Colonic mucosa (tissue), 4 donors: ENCODE measurements at regions not wholly inside any gene's neighbourhood (a gene's known extent, or its start where the extent isn't known, plus 50 kb on each side); places are given as distances from the start of the nearest gene placed in this dataset.

Experiments
- DNase-seq: peaks from one replicate; pipeline ENCODE4 v3.0.0-alpha.2; 2020
- H3K27ac ChIP-seq: fragments of 200-600 bp; one replicate; pipeline ENCODE4 v1.8.0; 2021
- H3K27me3 ChIP-seq: fragments of 200-600 bp; one replicate; pipeline ENCODE4 v1.8.0; 2021
- H3K36me3 ChIP-seq: fragments of 200-600 bp; one replicate; pipeline ENCODE4 v1.8.0; 2021
- H3K4me1 ChIP-seq: fragments of 200-600 bp; one replicate; pipeline ENCODE4 v1.8.0; 2021; ENCODE audit warnings: mild to moderate bottlenecking
- H3K4me3 ChIP-seq: fragments of 200-600 bp; one replicate; pipeline ENCODE4 v1.8.0; 2021
- H3K9ac ChIP-seq, 2 donors: one replicate each; pipeline ENCODE4 v1.7.0; 2013; ENCODE audit warnings: control low read depth in 2 of 2, low read depth in 2 of 2, low read length in 2 of 2
- H3K9me3 ChIP-seq: fragments of 200-600 bp; one replicate; pipeline ENCODE4 v1.8.0; 2021
- intact Hi-C: fragments of 100-400 bp; cut with DNase I; formaldehyde crosslinking; loops from one replicate; pipeline ENCODE4 v1.14.1; 2022
- TF ChIP-seq, protein P1 (sequence below): fragments of 200-600 bp; IDR thresholded peaks from one replicate; pipeline ENCODE4 v1.8.0; 2022; ENCODE audit warnings: antibody characterized with exemption, mild to moderate bottlenecking
- donor health status: healthy.
- donor health status: DM: no; HTN: no; CAD: no.
- donor health status: DM: no; HTN: no; CAD: no.

DNA sequence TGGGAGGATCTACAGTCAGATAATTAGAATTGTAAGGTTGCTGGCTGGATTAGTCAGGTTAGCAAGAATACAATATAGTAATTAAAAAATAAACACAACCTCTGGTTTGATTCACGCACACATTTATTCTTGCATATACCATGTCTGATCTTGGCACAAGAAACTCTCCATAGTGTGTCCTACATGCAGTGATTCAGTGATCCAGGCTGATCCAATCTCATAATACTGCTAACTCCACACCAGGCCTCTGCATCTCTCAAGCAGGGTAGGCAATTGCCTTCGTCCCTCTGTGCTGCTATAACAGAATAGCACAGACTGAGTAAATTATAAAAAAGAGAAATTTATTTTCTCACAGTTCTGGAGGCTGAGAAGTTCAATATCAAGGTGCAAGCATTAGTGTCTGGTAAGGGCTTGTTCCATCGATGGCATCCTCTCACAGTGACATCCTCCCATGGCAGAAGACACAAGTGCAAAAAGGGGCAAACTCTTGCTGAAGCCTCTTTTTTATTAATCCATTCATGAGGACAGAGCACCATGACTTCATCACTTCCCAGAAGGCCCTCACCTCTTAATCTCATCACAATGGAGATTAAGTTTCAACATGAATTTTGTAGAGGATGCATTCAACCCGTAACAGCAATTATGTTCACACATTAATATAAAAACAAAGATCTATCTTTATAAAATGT, 741.0 kb upstream of the NCAM2 start:
- H3K27me3 ChIP-seq: no peaks in the 10 kb centered on the region
- intact Hi-C loops: no loop called here
- H3K9me3 ChIP-seq: no peaks in the 10 kb centered on the region
- H3K36me3 ChIP-seq: no peaks in the 10 kb centered on the region
- TF ChIP-seq, protein P1, sequence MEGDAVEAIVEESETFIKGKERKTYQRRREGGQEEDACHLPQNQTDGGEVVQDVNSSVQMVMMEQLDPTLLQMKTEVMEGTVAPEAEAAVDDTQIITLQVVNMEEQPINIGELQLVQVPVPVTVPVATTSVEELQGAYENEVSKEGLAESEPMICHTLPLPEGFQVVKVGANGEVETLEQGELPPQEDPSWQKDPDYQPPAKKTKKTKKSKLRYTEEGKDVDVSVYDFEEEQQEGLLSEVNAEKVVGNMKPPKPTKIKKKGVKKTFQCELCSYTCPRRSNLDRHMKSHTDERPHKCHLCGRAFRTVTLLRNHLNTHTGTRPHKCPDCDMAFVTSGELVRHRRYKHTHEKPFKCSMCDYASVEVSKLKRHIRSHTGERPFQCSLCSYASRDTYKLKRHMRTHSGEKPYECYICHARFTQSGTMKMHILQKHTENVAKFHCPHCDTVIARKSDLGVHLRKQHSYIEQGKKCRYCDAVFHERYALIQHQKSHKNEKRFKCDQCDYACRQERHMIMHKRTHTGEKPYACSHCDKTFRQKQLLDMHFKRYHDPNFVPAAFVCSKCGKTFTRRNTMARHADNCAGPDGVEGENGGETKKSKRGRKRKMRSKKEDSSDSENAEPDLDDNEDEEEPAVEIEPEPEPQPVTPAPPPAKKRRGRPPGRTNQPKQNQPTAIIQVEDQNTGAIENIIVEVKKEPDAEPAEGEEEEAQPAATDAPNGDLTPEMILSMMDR: no peak
- no peaks in the 10 kb centered on the region for H3K4me1 ChIP-seq
- no peak overlapping the region for H3K9ac ChIP-seq
- DNase-seq: no peak
- H3K27ac ChIP-seq: no peak overlapping the region
- no peak overlapping the region for H3K4me3 ChIP-seq

DNA sequence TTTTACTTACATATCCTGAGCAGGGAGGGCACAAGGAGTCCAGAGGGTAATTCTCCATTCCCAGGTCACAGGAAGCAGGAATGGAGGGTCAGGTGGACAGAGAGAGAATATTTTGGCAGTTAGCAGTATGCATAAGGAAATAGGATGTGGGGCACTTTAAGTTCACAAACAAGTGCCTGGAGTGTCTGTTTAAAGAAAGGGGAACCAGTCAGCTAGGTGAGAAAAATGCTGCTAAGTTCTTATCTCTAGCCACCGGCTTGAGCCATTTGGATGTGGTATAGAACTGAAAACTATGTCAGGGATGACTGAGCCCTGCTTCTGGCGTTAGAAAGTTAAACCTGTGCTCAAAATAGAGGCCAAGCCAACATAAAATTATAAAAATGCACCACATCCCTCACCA, 739.7 kb upstream of the NCAM2 start:
- TF ChIP-seq, protein P1: no peak
- H3K27ac ChIP-seq: no peak overlapping the region
- DNase-seq: no peak
- H3K9me3 ChIP-seq: no peaks in the 10 kb centered on the region
- intact Hi-C loops: no loop called here
- no peaks in the 10 kb centered on the region for H3K27me3 ChIP-seq
- H3K4me3 ChIP-seq: no peak overlapping the region
- H3K36me3 ChIP-seq: no peaks in the 10 kb centered on the region
- no peak overlapping the region for H3K9ac ChIP-seq
- no peaks in the 10 kb centered on the region for H3K4me1 ChIP-seq

DNA sequence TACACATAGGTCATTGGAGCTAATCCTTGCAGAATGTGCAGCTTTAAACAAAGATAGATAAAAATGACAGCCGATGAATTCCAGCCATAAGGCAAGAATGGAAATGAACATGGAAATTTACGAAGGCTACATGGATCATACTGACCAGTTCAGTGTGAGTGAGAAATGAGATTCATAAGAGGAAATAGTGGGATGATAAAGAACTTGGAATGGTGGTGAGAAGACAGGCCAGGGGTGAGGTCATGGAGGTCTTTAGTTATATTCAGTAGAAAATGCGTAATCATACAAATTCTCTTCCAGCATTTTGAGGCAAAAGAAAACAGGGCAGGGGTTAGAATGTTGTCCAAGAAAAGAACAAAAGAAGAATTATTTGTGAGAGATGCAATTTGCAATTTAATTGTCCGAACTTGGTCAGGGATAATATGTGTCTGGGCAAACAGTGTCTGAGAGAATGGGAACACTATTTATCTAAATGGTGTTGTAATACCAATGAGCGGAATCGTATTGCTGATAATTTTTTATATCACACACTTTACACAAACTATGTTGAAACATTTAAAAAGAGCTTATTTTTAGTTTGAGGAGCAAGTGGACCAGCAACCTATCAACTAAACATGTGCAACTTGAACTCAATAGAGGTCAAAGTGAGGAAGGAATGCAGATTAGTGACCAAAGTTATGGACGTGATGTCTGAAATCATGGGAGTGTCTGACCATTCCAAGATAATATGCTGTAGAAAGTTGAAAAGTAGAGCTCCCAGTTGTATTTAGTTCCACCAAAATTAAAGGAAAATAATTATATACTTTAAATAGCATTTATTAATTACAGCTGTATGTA, 739.0 kb upstream of the NCAM2 start:
- DNase-seq: no peak
- TF ChIP-seq, protein P1: no peak
- Histone ChIP-seq H3K36me3 (no peaks in the 10 kb centered on the region), H3K27ac (no peak overlapping the region), H3K9me3 (no peaks in the 10 kb centered on the region), H3K4me1 (no peaks in the 10 kb centered on the region), H3K27me3 (no peaks in the 10 kb centered on the region), H3K9ac (no peak overlapping the region), H3K4me3 (no peak overlapping the region)
- intact Hi-C loops: no loop called here

DNA sequence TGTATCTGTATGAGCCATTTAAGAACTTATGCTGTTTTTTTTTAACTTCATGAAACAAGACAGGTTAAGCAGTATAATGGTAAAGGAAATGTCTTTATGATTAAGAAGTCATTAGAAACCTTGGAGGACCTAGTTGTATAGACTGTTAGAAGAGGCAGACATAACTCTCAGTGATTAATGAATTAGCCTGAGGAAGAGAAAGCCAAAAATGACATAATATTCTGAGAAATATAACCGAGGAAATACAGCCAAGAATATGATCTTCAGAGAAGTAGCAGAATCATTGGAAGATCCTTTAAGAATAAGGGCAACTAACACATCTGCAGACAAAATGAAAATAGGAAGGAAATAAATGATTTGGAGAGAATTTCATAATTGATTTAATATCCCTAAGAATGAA, 738.1 kb upstream of the NCAM2 start:
- no peaks in the 10 kb centered on the region for H3K27me3 ChIP-seq
- no peak overlapping the region for H3K9ac ChIP-seq
- no peaks in the 10 kb centered on the region for H3K36me3 ChIP-seq
- TF ChIP-seq, protein P1: no peak
- H3K4me3 ChIP-seq: no peak overlapping the region
- H3K27ac ChIP-seq: no peak overlapping the region
- no peak for DNase-seq
- no peaks in the 10 kb centered on the region for H3K9me3 ChIP-seq
- H3K4me1 ChIP-seq: no peaks in the 10 kb centered on the region
- intact Hi-C loops: no loop called here

DNA sequence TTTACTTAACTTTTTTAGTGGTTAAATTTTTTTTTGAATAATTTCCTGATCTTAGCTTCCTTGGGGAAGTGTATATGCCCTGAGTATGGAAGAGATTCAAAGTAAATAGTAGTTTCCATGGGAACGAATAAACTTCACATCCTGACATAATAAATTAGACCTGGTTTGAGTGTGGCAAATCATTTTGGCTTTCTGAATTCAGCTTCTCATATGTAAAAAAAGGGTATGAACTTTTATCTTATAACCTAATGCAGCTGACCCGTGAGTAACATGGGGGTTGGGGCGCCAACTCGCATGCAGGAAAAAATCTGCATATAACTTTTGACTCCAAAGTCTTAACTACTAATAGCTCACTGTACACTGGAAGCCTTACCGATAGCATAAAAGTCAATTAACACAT, 736.8 kb upstream of the NCAM2 start:
- Histone ChIP-seq H3K27ac (no peak overlapping the region), H3K4me3 (no peak overlapping the region), H3K27me3 (no peaks in the 10 kb centered on the region), H3K9me3 (no peaks in the 10 kb centered on the region), H3K36me3 (no peaks in the 10 kb centered on the region), H3K9ac (no peak overlapping the region), H3K4me1 (no peaks in the 10 kb centered on the region)
- intact Hi-C loops: no loop called here
- TF ChIP-seq, protein P1: no peak
- no peak for DNase-seq
